Stomach smooth muscle (tissue), 2 donors: ENCODE measurements at regions not wholly inside any gene's neighbourhood (a gene's known extent, or its start where the extent isn't known, plus 50 kb on each side); places are given as distances from the start of the nearest gene placed in this dataset.

Experiments
- H3K27ac ChIP-seq: one replicate; pipeline ENCODE4 v1.7.0; 2013; ENCODE audit warnings: mild to moderate bottlenecking, low read length, inconsistent platforms
- H3K27me3 ChIP-seq, 2 donors: one replicate each; pipeline ENCODE4 v1.7.0; 2013; ENCODE audit warnings: low read length in 2 of 2; ENCODE audit not compliant: insufficient read depth in 2 of 2, control insufficient read depth in 1 of 2
- H3K36me3 ChIP-seq, 2 donors: one replicate each; pipeline ENCODE4 v1.7.0; 2013; ENCODE audit warnings: low read length in 2 of 2; ENCODE audit not compliant: control insufficient read depth in 2 of 2, insufficient read depth in 2 of 2
- H3K4me1 ChIP-seq: one replicate; pipeline ENCODE4 v1.7.0; 2013; ENCODE audit warnings: low read length; ENCODE audit not compliant: control insufficient read depth, insufficient read depth
- H3K4me3 ChIP-seq, 2 donors: one replicate each; pipeline ENCODE4 v1.7.0; 2013; ENCODE audit warnings: low read length in 2 of 2
- H3K9ac ChIP-seq, 2 donors: one replicate each; pipeline ENCODE4 v1.7.0; 2013; ENCODE audit warnings: low read length in 2 of 2, mild to moderate bottlenecking in 1 of 2
- H3K9me3 ChIP-seq, 2 donors: one replicate each; pipeline ENCODE4 v1.7.0; 2013; ENCODE audit warnings: low read length in 2 of 2; ENCODE audit not compliant: control insufficient read depth in 2 of 2
- donor health status: healthy.
- donor health status: Pancreatic carcinoma.

DNA sequence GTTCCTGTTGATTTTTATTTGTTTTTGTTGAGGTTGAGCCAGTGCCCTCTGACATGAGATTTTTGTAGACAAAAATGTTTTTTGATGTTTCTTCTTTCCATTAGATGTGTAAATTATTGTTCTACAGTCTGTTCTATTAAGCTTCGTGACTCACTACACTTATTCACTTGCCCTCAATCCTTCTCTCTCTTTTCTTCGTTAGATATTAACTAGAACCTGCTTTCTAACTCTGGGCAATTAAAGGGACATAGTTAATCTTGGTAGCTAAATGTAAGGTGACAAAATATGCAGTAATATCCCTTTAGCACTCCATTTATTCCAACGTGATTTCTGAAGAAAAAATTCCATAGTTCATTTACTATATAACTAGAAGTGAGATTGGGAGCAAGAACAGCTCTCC lies 333.9 kb downstream of the PDHA2 start:
- Histone ChIP-seq H3K27me3 (no peaks in the 10 kb centered on the region), H3K27ac (no peak overlapping the region), H3K9ac (no peak overlapping the region), H3K9me3 (no peaks in the 10 kb centered on the region), H3K36me3 (no peaks in the 10 kb centered on the region), H3K4me3 (no peak overlapping the region), H3K4me1 (no peaks in the 10 kb centered on the region)

DNA sequence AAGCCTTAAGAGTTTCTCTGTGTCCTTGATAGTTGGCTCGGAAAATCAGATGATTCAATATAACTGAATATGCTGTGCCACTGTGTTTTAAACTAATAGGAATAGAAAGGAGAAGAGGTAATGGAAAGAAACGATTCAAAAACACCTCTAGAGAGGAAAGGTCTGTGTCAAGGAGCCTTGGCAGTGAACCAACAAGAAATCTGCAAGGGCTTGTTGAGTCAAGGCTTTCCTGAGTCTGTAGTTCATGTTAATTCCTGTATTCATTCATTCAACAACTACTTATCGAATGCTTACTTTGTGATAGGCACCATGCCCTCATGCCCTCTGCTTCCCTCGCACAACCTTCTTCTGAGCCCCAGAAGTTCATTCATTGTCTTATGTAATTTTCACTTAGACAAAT lies 336.0 kb downstream of the PDHA2 start:
- H3K4me3 ChIP-seq: no peak overlapping the region
- no peaks in the 10 kb centered on the region for H3K4me1 ChIP-seq
- no peaks in the 10 kb centered on the region for H3K27me3 ChIP-seq
- no peaks in the 10 kb centered on the region for H3K36me3 ChIP-seq
- no peak overlapping the region for H3K9ac ChIP-seq
- H3K27ac ChIP-seq: no peak overlapping the region
- no peaks in the 10 kb centered on the region for H3K9me3 ChIP-seq

DNA sequence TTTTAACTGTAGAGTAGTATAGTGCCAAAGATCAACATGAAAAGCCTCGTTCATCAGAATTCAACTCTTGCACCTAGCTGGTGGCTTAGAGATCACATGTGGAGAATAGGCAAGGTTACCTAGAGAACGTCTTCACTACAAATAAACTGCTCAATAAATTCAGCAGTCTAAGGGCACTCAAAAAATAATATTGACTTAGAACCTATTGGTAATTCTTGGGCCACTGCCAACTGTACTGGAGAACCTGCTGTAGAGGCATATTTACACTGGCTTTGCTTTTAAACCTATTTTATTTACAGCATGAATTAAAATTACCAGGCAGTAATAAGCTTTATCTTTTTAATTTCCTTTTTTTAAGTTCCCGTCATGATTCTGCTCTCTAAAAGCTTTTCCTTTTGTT lies 343.7 kb downstream of the PDHA2 start:
- Histone ChIP-seq H3K27ac (no peak overlapping the region), H3K4me3 (no peak overlapping the region), H3K27me3 (no peaks in the 10 kb centered on the region), H3K9ac (no peak overlapping the region), H3K36me3 (no peaks in the 10 kb centered on the region), H3K9me3 (no peaks in the 10 kb centered on the region), H3K4me1 (no peaks in the 10 kb centered on the region)

DNA sequence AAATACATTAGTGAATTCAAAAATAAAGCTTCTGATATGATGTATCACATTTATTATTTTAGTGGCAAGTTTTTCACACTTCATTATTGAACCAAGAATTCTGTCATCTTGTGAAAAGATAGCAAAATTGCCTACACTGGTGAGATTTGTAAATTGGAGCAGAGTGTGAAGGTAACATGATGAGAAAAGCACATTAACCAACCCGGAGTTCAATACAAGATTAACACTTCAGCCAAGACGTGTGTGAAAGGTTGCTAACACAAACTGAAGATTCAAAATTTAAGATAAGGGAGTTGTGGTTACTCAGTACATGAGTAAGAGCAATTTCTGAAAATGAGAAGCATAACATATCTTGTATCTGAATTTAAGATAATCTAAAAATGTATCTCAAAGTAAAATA lies 346.7 kb downstream of the PDHA2 start:
- no peaks in the 10 kb centered on the region for H3K27me3 ChIP-seq
- H3K9ac ChIP-seq: no peak overlapping the region
- no peaks in the 10 kb centered on the region for H3K4me1 ChIP-seq
- no peaks in the 10 kb centered on the region for H3K36me3 ChIP-seq
- H3K4me3 ChIP-seq: no peak overlapping the region
- no peaks in the 10 kb centered on the region for H3K9me3 ChIP-seq
- H3K27ac ChIP-seq: no peak overlapping the region

DNA sequence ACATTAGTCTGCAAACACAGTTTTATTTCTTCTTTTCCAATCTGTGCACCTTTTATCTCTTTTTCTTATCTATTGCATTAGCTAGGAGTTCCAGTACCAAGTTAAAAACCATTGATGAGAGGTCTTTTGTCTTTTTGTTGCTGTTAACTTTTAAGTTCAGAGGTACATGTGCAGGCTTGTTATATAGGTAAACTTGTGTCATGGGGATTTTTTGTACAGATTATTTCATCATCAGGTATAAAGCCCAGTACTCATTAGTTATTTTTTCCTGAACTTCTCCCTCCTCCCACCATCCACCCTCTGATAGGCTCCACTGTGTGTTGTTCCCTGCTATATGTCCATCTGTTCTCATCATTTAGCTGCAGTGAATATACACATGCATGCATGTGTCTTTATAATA lies 349.9 kb downstream of the PDHA2 start:
- Histone ChIP-seq H3K27ac (no peak overlapping the region), H3K27me3 (no peaks in the 10 kb centered on the region), H3K36me3 (no peaks in the 10 kb centered on the region), H3K9ac (no peak overlapping the region), H3K4me1 (no peaks in the 10 kb centered on the region), H3K4me3 (no peak overlapping the region), H3K9me3 (no peaks in the 10 kb centered on the region)

DNA sequence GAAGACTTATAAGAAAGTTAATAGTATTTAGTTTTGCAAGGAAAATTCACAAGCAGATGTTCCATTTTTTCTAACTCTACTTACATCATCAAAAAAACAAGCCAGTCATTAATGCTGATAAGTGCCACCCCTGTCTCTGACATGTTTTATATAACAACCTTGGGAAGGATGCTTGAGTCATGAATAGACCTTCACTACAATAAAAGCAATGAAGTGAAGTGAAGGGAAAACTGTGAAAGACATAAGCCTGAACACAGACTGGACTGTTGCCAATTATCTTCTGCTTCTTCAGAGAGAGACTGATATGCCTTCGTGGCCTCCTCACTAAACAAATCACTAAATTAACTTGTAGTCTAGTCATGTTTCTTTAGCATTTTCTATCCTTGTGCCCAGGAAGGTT lies 353.2 kb downstream of the PDHA2 start:
- no peaks in the 10 kb centered on the region for H3K36me3 ChIP-seq
- no peaks in the 10 kb centered on the region for H3K27me3 ChIP-seq
- H3K4me3 ChIP-seq: no peak overlapping the region
- H3K9ac ChIP-seq: no peak overlapping the region
- no peaks in the 10 kb centered on the region for H3K9me3 ChIP-seq
- H3K4me1 ChIP-seq: no peaks in the 10 kb centered on the region
- H3K27ac ChIP-seq: no peak overlapping the region

DNA sequence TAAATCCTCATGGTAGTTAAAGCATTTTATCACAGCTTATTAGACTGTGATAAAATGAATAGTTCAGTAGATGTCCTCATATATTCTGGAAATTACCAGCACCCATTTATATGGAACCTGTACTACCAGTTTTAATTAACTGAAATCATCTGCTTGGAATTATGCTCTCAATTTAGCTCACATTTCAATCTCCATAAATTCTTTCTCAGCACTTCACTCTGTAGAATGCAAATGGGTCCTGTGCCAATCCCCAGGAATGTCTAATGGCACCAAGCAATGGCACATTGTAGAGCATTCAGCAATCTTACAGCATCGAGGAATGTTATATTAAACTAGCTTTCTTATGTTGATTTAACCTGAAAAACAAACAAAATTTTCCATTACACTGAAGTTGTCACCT lies 355.1 kb downstream of the PDHA2 start:
- no peaks in the 10 kb centered on the region for H3K27me3 ChIP-seq
- H3K27ac ChIP-seq: no peak overlapping the region
- H3K4me1 ChIP-seq: no peaks in the 10 kb centered on the region
- H3K36me3 ChIP-seq: no peaks in the 10 kb centered on the region
- no peak overlapping the region for H3K9ac ChIP-seq
- H3K9me3 ChIP-seq: no peaks in the 10 kb centered on the region
- H3K4me3 ChIP-seq: no peak overlapping the region

DNA sequence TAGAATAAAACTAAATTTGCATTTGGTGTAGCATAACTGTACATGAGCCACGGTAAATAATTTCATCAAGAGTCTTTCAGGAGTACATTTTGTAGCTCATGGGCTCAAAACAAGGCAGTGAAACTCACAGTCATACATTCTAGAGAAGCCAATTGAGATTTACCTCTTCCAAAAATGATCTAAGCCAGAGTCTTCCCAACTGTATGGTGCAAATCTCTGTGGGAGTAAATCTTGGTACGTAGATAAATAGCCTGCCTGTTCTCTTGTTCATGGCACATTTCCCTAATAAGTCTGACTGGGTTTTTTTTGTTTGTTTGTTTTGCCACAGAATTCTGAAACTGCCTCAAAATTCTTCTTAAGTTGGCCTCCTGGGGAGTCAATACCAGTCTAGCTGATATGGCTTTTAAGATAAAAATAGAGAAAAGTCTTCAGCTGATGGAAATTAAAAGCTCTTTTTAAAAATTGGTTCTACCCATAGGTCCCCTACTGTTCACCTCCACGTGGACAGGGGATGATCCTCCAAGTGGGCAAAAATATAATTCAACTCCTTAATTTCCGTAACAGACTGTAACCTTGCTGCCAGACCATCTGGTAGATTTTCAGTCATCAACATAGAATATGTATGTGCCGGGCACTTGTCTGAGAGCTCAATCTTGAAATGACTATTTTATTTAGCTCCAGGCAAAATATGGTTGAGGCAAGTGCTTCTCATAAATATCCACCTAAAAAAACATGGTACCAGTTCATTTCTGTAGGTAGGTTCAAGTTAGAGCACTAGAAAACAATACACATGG lies 365.4 kb downstream of the PDHA2 start:
- H3K9me3 ChIP-seq: no peaks in the 10 kb centered on the region

DNA sequence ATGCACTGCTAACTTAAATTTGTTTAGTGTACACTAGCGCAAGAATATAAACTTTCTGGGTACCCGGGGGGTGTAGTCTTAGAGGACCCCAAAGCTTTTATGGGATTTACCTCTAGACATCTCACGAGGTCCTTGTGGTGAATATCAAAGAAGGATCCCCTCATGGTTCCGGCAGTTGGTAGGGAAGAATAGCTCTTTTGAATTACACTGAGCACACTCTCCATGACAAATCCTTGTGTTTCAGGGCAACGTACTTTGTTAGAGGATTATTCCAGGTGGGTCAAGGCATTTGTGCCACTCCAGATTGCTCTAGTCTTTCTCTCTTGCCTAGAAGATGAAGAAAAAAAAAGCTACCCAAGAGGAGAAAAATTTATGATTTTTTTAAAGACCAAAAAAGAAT lies 387.6 kb downstream of the PDHA2 start:
- Histone ChIP-seq H3K4me1 (no peaks in the 10 kb centered on the region), H3K36me3 (no peaks in the 10 kb centered on the region), H3K27ac (no peak overlapping the region), H3K9me3 (no peaks in the 10 kb centered on the region), H3K4me3 (no peak overlapping the region), H3K9ac (no peak overlapping the region), H3K27me3 (no peaks in the 10 kb centered on the region)

More for the DNA sequence above, 365.4 kb downstream of the PDHA2 start:
- no peaks in the 10 kb centered on the region for H3K36me3 ChIP-seq
- no peaks in the 10 kb centered on the region for H3K27me3 ChIP-seq
- no peak overlapping the region for H3K9ac ChIP-seq
- H3K4me1 ChIP-seq: no peaks in the 10 kb centered on the region
- H3K4me3 ChIP-seq: no peak overlapping the region
- H3K27ac ChIP-seq: no peak overlapping the region

DNA sequence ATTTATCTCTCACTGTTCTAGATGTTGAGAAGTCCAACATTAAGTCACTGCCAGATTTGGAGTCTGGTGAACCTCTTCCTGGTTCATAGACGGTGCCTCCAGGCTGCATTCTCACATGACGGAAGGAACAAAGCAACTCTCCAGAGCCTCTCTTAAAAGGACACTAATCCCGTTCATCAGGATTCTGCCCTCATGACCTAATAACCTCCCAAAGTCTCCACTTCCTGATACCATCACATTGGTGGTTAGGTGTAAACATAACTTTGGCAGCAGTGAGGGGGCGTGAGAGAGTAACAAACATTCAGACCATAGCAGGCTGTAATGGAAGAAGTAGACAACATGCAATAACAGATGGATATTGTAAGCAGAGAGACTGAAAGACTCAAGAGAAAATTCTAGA lies 388.6 kb downstream of the PDHA2 start:
- H3K27me3 ChIP-seq: no peaks in the 10 kb centered on the region
- no peaks in the 10 kb centered on the region for H3K4me1 ChIP-seq
- H3K4me3 ChIP-seq: no peak overlapping the region
- H3K9me3 ChIP-seq: no peaks in the 10 kb centered on the region
- H3K36me3 ChIP-seq: no peaks in the 10 kb centered on the region
- no peak overlapping the region for H3K27ac ChIP-seq
- H3K9ac ChIP-seq: no peak overlapping the region

DNA sequence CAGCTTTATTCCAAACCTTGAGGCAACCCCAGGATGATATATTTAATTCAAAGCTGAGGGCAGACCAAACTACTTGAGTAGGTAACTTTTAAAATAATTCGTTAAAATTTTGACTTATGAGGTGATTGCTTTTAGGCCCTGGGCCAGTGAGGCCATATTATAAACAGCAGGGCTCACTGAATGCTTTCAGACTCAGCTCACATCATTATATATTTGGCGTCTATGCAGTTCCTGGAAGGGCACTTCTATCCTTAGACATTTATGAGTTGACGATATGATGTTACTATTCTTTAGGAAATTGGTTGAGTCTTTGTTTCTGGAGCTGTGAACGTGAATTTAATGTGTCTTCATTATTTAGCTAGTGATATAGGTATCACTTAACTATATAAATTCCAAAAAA lies 400.1 kb downstream of the PDHA2 start:
- no peak overlapping the region for H3K9ac ChIP-seq
- H3K27ac ChIP-seq: no peak overlapping the region
- no peaks in the 10 kb centered on the region for H3K27me3 ChIP-seq
- H3K9me3 ChIP-seq: peaks cover 0 to 5% of the 10 kb centered on the region in 2 donors
- no peaks in the 10 kb centered on the region for H3K36me3 ChIP-seq
- H3K4me1 ChIP-seq: no peaks in the 10 kb centered on the region
- H3K4me3 ChIP-seq: no peak overlapping the region
